ENCODE measurements at regions not wholly inside any gene's neighbourhood (a gene's known extent, or its start where the extent isn't known, plus 50 kb on each side); places are given as distances from the start of the nearest gene placed in this dataset.
"Not testable (repeated sequence)": the region's sequence is repeated elsewhere in the genome, so short reads cannot be mapped to it uniquely, and the experiment has no call there.

DNA sequence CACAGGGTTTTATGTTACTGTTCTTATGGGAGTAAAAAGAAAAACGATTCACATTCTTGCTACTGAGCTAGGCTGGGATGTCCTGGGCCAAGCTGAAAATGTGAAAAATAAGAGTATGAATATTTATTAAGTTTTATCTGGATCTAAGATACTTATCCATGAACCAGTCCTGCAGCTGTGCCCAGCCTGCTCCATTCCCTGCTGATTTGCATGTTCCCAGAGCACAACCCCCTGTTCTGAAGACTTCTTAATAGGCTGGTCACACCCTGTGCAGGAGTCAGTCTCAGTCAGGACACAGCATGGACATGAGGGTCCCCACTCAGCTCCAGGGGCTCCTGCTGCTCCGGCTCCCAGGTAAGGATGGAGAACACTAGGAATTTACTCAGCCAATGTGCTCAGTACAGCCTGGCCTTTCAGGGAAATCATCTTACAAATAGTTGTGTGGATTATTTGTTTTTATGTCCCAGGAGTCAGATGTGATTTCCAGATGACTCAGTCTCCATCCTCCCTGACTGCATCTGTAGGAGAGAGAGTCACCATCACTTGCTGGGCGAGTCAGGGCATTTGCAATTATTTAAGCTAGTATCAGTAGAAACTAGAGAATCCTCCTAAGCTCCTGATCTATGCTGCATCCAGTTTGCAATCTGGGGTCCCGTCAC is 1319.1 kb downstream of the RPIA start:
- TF ChIP-seq CTCF (conservative IDR thresholded peaks at IDR 0.05; ENCODE audit: low read depth, low read length); EZH2 (IDR thresholded peaks at IDR 0.05; ENCODE audit: low read length, unreplicated experiment); EZH2phosphoT487 (IDR thresholded peaks at IDR 0.05; ENCODE audit: borderline replicate concordance, low read length): not testable (repeated sequence)

Measured in PC-3 (cell line).